B cell (primary cell): ENCODE measurements at regions not wholly inside any gene's neighbourhood (a gene's known extent, or its start where the extent isn't known, plus 50 kb on each side); places are given as distances from the start of the nearest gene placed in this dataset.

ENCODE experiments used
- ATAC-seq: fragments of 200-7000 bp; cut with Tn5 transposase; one replicate; pipeline ENCODE4 v1.10.0; 2021; ENCODE audit warnings: low read depth, mild to moderate bottlenecking, moderate number of reproducible peaks, moderate library complexity
- CTCF ChIA-PET: fragments of 350-600 bp; sonication (Branson Sonifier 250); formaldehyde crosslinking; loops from one replicate; lab custom pipeline; 2021; ENCODE audit warnings: antibody characterized with exemption, inconsistent platforms; lab: Charles Lee
- POLR2A ChIA-PET: fragments of 350-600 bp; sonication (Branson Sonifier 250); formaldehyde crosslinking; loops from one replicate; lab custom pipeline; 2021; ENCODE audit warnings: antibody characterized with exemption; lab: Charles Lee
- DNase-seq: peaks from one replicate; pipeline ENCODE4 v3.0.0; 2013
- H2AFZ ChIP-seq: 2 replicates; pipeline ENCODE4 v1.6.1; 2012; ENCODE audit warnings: mild to moderate bottlenecking, low read depth, low read length; ENCODE audit not compliant: insufficient read depth, poor library complexity, severe bottlenecking
- H3K27ac ChIP-seq, 2 donors: 1 replicate in 1 of 2; 2 replicates in 1 of 2; pipeline ENCODE4 v1.5.1; 2012 to 2013; ENCODE audit warnings: low read length in 2 of 2, mild to moderate bottlenecking in 2 of 2, moderate library complexity in 1 of 2
- H3K27me3 ChIP-seq, 4 experiments: fragments of 200-600 bp in 1 of 4; sonication (generic) in 1 of 4; replicated peaks in 1 of 4; 1 replicate in 2 of 4; 2 replicates in 2 of 4; pipeline versions ENCODE4 v1.6.1 to v1.7.0; 2013 to 2016; ENCODE audit warnings: low read length in 3 of 4, mild to moderate bottlenecking in 2 of 4, mixed read lengths in 1 of 4, moderate library complexity in 1 of 4; ENCODE audit not compliant: insufficient read depth in 4 of 4, control insufficient read depth in 3 of 4; ENCODE audit errors: control extremely low read depth in 1 of 4
- H3K36me3 ChIP-seq, 2 experiments: replicated peaks in 1 of 2; 1 replicate in 1 of 2; 2 replicates in 1 of 2; pipeline versions ENCODE4 v1.6.1 to v1.7.1; 2013; ENCODE audit warnings: low read length in 1 of 2; ENCODE audit not compliant: insufficient read depth in 2 of 2, control insufficient read depth in 1 of 2; ENCODE audit errors: control extremely low read depth in 1 of 2, extremely low read depth in 1 of 2
- H3K4me1 ChIP-seq, 2 donors: fragments of 200-600 bp in 1 of 2; sonication (generic) in 1 of 2; 1 replicate in 1 of 2; 2 replicates in 1 of 2; pipeline versions ENCODE4 v1.5.1 to v1.6.1; 2013 to 2017; ENCODE audit warnings: low read length in 2 of 2; ENCODE audit not compliant: control insufficient read depth in 2 of 2, insufficient read depth in 2 of 2
- H3K4me2 ChIP-seq: replicated peaks from 2 replicates; pipeline ENCODE3; 2012; ENCODE audit warnings: mild to moderate bottlenecking, low read depth, low read length; ENCODE audit not compliant: poor library complexity, severe bottlenecking
- H3K4me3 ChIP-seq, 5 experiments: fragments of 200-600 bp in 1 of 5; sonication (generic) in 1 of 5; 1 replicate in 3 of 5; 2 replicates in 2 of 5; pipeline versions ENCODE4 v1.5.1 to v1.7.0; 2011 to 2016; ENCODE audit warnings: low read length in 4 of 5, mild to moderate bottlenecking in 4 of 5, low read depth in 2 of 5, control low read depth in 1 of 5, moderate library complexity in 1 of 5; ENCODE audit not compliant: insufficient read depth in 1 of 5; ENCODE audit errors: control extremely low read depth in 1 of 5, extremely low read depth in 1 of 5
- H3K79me2 ChIP-seq: fragments of 200-600 bp; sonication (generic); one replicate; pipeline ENCODE4 v1.6.0; 2016; ENCODE audit warnings: low read length; ENCODE audit not compliant: control insufficient read depth, insufficient read depth
- H3K9ac ChIP-seq: fragments of 200-600 bp; sonication (generic); 2 replicates; pipeline ENCODE4 v1.6.1; 2017; ENCODE audit warnings: mild to moderate bottlenecking, low read length, moderate library complexity
- H3K9me3 ChIP-seq, 3 donors: one replicate each; pipeline versions ENCODE4 v1.6.1 to v1.7.1; 2013; ENCODE audit warnings: low read length in 2 of 3; ENCODE audit not compliant: control insufficient read depth in 2 of 3, insufficient read depth in 1 of 3; ENCODE audit errors: control extremely low read depth in 1 of 3
- H4K20me1 ChIP-seq: 2 replicates; pipeline ENCODE4 v1.6.0; 2012; ENCODE audit warnings: mild to moderate bottlenecking, low read length; ENCODE audit not compliant: insufficient read depth, control insufficient read depth, poor library complexity, severe bottlenecking
- H3K27ac Mint-ChIP-seq: one replicate; pipeline ENCODE4 v1.8.0; 2021; ENCODE audit warnings: mixed read lengths
- H3K27me3 Mint-ChIP-seq: one replicate; pipeline ENCODE4 v1.8.0; 2021; ENCODE audit warnings: mixed read lengths
- H3K4me1 Mint-ChIP-seq: one replicate; pipeline ENCODE4 v1.8.0; 2021; ENCODE audit warnings: mixed read lengths
- H3K4me3 Mint-ChIP-seq: one replicate; pipeline ENCODE4 v1.8.0; 2021; ENCODE audit warnings: mixed read lengths
- H3K9me3 Mint-ChIP-seq: one replicate; pipeline ENCODE4 v1.8.0; 2022; ENCODE audit warnings: mixed read lengths; ENCODE audit not compliant: insufficient read depth
- EZH2 ChIP-seq: IDR thresholded peaks from 2 replicates; pipeline ENCODE4 v1.6.1; 2012; ENCODE audit warnings: borderline replicate concordance, low read depth, mild to moderate bottlenecking, moderate library complexity, low read length; ENCODE audit not compliant: insufficient read depth, poor library complexity, severe bottlenecking
- WGBS: methylation state at CpG from one replicate; pipeline ENCODE4 v1.1.5; 2013; ENCODE audit warnings: missing lambda C conversion rate; ENCODE audit not compliant: insufficient coverage; 5-methylcytosine and 5-hydroxymethylcytosine counted together
- intact Hi-C: fragments of 100-400 bp; cut with micrococcal nuclease; formaldehyde crosslinking; loops from one replicate; pipeline ENCODE4 v1.10.0; 2022
- TF ChIP-seq, protein P1 (sequence below): fragments of 200-600 bp; IDR thresholded peaks from one replicate; pipeline ENCODE4 v1.8.0; 2022; ENCODE audit warnings: antibody characterized with exemption, mild to moderate bottlenecking

DNA sequence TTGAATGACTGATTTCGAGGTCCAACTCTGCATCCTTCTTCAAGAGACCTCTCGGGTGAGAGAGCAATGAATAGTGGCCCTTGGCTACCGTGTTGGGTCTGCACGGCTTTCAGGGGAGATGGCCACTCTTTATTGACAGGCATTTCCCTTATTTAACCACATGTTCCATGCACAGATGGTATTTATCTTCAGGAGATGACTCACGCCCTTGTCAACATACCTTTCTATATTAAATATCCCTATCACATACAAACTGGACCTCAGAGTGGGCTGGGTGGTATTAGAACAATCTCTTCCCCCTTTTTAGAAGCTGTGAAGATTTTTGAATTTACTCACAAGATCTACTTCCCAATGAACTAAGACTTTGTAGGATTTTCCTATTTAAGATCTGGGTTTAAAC is 109.6 kb upstream of the CDC42EP3 start:
- no peak overlapping the region for H3K27ac Mint-ChIP-seq
- no peaks in the 10 kb centered on the region for H3K4me1 Mint-ChIP-seq
- Histone ChIP-seq H3K4me1 (no peaks in the 10 kb centered on the region), H3K4me2 (no peak overlapping the region), H3K9ac (no peak overlapping the region), H3K27ac (no peak overlapping the region), H3K79me2 (no peaks in the 10 kb centered on the region), H3K27me3 (no peaks in the 10 kb centered on the region), H2AFZ (no peak overlapping the region), H4K20me1 (no peaks in the 10 kb centered on the region), H3K4me3 (no peak overlapping the region), H3K9me3 (no peaks in the 10 kb centered on the region), H3K36me3 (no peaks in the 10 kb centered on the region)
- H3K4me3 Mint-ChIP-seq = no peak overlapping the region
- H3K27me3 Mint-ChIP-seq = peaks cover 7% of the 10 kb centered on the region
- TF ChIP-seq, protein P1, sequence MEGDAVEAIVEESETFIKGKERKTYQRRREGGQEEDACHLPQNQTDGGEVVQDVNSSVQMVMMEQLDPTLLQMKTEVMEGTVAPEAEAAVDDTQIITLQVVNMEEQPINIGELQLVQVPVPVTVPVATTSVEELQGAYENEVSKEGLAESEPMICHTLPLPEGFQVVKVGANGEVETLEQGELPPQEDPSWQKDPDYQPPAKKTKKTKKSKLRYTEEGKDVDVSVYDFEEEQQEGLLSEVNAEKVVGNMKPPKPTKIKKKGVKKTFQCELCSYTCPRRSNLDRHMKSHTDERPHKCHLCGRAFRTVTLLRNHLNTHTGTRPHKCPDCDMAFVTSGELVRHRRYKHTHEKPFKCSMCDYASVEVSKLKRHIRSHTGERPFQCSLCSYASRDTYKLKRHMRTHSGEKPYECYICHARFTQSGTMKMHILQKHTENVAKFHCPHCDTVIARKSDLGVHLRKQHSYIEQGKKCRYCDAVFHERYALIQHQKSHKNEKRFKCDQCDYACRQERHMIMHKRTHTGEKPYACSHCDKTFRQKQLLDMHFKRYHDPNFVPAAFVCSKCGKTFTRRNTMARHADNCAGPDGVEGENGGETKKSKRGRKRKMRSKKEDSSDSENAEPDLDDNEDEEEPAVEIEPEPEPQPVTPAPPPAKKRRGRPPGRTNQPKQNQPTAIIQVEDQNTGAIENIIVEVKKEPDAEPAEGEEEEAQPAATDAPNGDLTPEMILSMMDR = no peak
- TF ChIP-seq EZH2 = no peak
- ChIA-PET POLR2A (no interaction called here), CTCF (interaction anchor here (1.1 to 1.6 kb wide), 2 partner anchors 51 to 366 kb away, joined by 3 to 4 read pairs; no protein-coding TSS in a partner anchor)
- no peak for DNase-seq
- no peak for ATAC-seq
- WGBS = 100% methylated on average over 1 of the region's 5 CpGs
- H3K9me3 Mint-ChIP-seq = no peaks in the 10 kb centered on the region
- intact Hi-C loops = no loop called here

DNA sequence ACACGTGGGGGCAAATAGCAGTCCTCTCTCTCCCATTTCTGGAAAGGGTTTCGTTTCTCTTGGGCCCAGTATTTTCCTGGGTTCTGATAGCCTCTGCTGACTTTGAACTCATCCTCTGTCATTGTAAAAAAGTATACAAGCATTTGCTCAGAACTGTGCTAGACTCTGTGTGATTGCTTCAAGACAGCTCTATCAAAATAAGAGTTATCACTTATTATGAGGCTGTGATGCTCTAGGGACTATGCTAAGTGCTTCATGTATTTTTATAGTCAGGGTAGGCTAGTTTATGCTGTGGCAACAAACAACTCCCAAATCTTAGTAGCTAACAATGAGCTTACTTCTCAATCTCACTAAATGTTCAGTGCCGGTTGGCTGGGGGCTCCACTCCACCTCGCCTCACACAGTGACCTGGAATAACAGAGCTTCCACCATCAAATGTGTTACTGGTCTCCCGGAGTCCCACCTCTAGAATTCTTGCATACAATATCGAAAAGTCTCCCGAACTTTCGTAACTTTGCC is 110.8 kb upstream of the CDC42EP3 start:
- DNase-seq = no peak
- Histone ChIP-seq H3K79me2 (no peaks in the 10 kb centered on the region), H3K9me3 (no peaks in the 10 kb centered on the region), H3K4me1 (no peaks in the 10 kb centered on the region), H3K9ac (no peak overlapping the region), H3K36me3 (no peaks in the 10 kb centered on the region), H4K20me1 (no peaks in the 10 kb centered on the region), H3K4me3 (no peak overlapping the region), H2AFZ (no peak overlapping the region), H3K27me3 (no peaks in the 10 kb centered on the region), H3K27ac (no peak overlapping the region), H3K4me2 (no peak overlapping the region)
- ChIA-PET CTCF (interaction anchor here (1.6 kb wide), 1 partner anchor 50 kb away, joined by 4 read pairs; no protein-coding TSS in a partner anchor), POLR2A (no interaction called here)
- ATAC-seq = no peak
- Mint-ChIP-seq H3K27ac (no peak overlapping the region), H3K9me3 (peaks cover 2% of the 10 kb centered on the region), H3K27me3 (peaks cover 10% of the 10 kb centered on the region), H3K4me1 (no peaks in the 10 kb centered on the region), H3K4me3 (no peak overlapping the region)
- TF ChIP-seq, protein P1 = no peak
- no peak for TF ChIP-seq EZH2
- WGBS = 93% methylated on average over 6 of the region's 8 CpGs
- intact Hi-C loops = no loop called here
